Skin epidermis (tissue), 12 donors: ENCODE measurements at regions not wholly inside any gene's neighbourhood (a gene's known extent, or its start where the extent isn't known, plus 50 kb on each side); places are given as distances from the start of the nearest gene placed in this dataset.
"Not testable (repeated sequence)": the region's sequence is repeated elsewhere in the genome, so short reads cannot be mapped to it uniquely, and the experiment has no call there.

Source experiments
- H3K27ac ChIP-seq, 21 experiments: fragments of 200-600 bp; sonication (generic) in 11 of 21; one replicate each; pipeline ENCODE4 v1.5.0; 2020; ENCODE audit warnings: mild to moderate bottlenecking in 3 of 21, inconsistent platforms in 2 of 21, moderate library complexity in 2 of 21
- H3K4me3 ChIP-seq, 7 experiments: fragments of 200-600 bp; sonication (generic) in 2 of 7; one replicate each; pipeline ENCODE4 v1.5.0; 2020; ENCODE audit warnings: inconsistent platforms in 2 of 7, mild to moderate bottlenecking in 2 of 7, moderate library complexity in 1 of 7

DNA sequence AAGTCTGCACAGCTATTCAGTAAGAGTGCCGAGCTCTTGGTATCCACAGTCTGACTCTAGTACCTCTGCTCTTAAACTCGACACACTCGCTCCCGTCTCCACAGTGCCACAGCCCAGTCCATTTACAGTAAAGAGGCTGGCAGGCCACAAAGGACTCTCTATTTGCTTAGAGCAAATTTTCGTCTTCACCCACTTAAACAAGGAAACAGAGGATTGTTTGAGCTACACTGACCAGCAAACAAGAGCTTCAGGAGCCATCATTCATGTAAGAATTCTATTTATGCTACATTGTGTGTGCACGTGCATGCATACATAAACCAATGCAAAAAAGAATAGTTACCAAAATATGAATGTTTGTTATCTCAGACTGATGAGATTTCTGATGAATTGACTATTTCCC, 290.2 kb downstream of the USP46 start:
- no peak overlapping the region for H3K27ac ChIP-seq
- H3K4me3 ChIP-seq = no peak overlapping the region

GRCh38 chr4:52369649-52370048, 289.5 kb downstream of the USP46 start:
- Histone ChIP-seq H3K4me3 (no peak overlapping the region), H3K27ac (no peak overlapping the region)

DNA sequence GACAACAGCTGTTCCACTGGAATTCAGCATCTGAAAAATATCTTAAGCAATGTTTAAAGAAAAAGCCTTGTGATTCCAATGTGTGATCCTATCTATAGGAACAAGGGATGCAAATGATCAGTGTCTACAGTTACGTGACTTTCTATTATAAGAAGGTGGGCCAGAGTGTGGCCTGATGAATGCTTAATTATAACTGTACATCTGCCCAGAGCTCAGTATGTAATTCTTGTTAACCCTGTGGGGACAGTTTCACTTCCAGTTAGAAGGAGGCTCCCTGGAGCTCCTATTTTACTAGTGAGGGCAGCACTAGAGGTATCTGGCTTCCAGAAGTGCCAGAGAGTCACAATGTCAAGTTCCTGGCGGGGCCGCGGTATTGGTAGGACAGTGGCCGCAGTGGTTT, 288.5 kb downstream of the USP46 start:
- no peak overlapping the region for H3K27ac ChIP-seq
- H3K4me3 ChIP-seq = no peak overlapping the region

GRCh38 chr4:52371841-52372240, 287.3 kb downstream of the USP46 start:
- no peak overlapping the region for H3K4me3 ChIP-seq
- no peak overlapping the region for H3K27ac ChIP-seq

- H3K4me3 ChIP-seq = no peak overlapping the region
- no peak overlapping the region for H3K27ac ChIP-seq
These were observed 286.8 kb downstream of the USP46 start for GRCh38 chr4:52372269-52372668.

- H3K4me3 ChIP-seq = no peak overlapping the region
- no peak overlapping the region for H3K27ac ChIP-seq
These were observed 286.4 kb downstream of the USP46 start for GRCh38 chr4:52372747-52373146.

- no peak overlapping the region for H3K4me3 ChIP-seq
- H3K27ac ChIP-seq = no peak overlapping the region
These were observed 285.5 kb downstream of the USP46 start for GRCh38 chr4:52373650-52374049.

DNA sequence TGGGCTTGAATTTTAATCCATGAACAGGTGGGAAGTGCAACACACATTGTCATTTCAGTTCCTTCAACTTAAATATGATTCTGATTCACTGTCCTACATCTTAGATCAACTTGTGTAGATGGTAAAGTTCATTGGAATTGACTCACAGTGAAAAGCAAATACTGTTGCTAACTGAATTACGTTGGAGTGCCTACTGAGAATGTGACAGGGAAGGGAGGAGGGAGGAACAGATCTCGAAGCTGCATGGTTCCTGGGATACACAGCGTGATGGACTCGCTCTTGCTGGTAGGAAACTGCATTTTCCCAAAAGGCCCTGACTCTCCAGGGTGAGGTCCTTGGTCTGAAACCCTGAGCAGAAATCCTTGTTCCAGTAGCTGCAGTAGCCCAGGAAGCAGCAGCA, 284.2 kb downstream of the USP46 start:
- no peak overlapping the region for H3K27ac ChIP-seq

GRCh38 chr4:52376132-52376704, 282.9 kb downstream of the USP46 start:
- Histone ChIP-seq H3K27ac (no peak overlapping the region), H3K4me3 (no peak overlapping the region)

More for the DNA sequence above, 284.2 kb downstream of the USP46 start:
- no peak overlapping the region for H3K4me3 ChIP-seq

DNA sequence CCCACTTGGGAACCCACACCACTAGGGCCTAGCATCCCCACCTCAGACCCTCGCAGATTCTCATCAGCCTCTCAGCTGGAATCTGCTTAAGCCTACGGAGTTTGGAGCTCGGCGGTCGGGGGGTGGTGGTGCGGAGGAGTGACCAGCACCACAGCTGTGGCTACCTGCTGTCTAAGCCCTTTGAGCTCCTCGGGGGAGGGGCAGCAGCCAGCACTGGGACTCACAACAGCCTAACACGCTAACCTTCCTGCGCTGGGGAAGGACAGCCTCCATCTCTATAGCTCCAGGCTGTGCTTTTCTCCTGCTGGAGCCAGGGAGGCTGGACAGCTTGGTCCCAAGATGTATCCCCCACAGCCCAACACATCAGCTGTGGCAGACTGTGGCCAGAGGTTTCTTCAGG, 281.5 kb downstream of the USP46 start:
- no peak overlapping the region for H3K4me3 ChIP-seq
- H3K27ac ChIP-seq = no peak overlapping the region

GRCh38 chr4:52407545-52407944, 251.6 kb downstream of the USP46 start:
- Histone ChIP-seq H3K27ac (no peak overlapping the region), H3K4me3 (no peak overlapping the region)

DNA sequence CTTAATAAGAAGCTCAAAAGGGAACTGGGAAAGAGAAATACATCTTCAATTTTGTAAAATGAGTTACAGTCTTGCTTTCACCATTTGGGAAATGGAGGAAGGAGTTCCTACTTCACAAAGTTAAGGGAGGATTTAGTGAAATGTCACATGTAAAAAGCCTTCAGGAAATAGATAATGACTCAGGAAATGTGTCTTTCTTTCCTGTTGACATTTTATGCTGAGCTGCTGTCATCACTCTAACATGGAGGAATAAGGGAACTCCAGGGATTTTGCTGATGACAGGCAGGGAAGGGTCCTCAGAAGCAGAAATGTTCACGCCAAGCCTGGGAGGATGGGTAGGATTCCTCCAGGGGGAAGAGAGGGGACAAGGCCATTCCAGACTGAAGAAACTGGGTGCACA, 251.1 kb downstream of the USP46 start:
- Histone ChIP-seq H3K4me3 (no peak overlapping the region), H3K27ac (no peak overlapping the region)

GRCh38 chr4:52408471-52408870, 250.6 kb downstream of the USP46 start:
- no peak overlapping the region for H3K27ac ChIP-seq
- H3K4me3 ChIP-seq = no peak overlapping the region

- not testable (repeated sequence) for H3K27ac ChIP-seq, H3K4me3 ChIP-seq
These were observed 249.3 kb downstream of the USP46 start for GRCh38 chr4:52409766-52410165.

GRCh38 chr4:52410971-52411370, 248.1 kb downstream of the USP46 start:
- Histone ChIP-seq H3K4me3 (no peak overlapping the region), H3K27ac (no peak overlapping the region)

- no peak overlapping the region for H3K27ac ChIP-seq
- no peak overlapping the region for H3K4me3 ChIP-seq
These were observed 238.8 kb downstream of the USP46 start for GRCh38 chr4:52420330-52420729.

DNA sequence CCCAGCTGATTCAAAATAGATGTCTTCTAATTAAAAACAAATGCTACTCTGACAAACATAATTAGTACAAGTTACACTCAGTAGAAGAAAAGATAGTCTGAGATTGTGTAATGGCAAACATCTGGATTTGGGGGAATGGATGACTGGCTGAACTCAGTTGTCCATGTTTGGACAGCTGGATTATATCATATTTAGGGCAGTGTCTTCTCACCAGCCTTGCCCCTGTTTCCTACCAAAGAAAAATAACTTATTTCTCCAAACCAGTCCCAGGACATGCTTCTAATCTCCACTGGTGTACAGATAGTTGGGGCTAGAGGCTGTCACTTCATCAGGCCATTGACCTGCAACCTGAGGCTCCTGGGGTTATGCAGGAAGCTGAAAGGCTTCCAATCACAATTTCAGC, 237.3 kb downstream of the USP46 start:
- H3K27ac ChIP-seq = no peak overlapping the region
- H3K4me3 ChIP-seq = no peak overlapping the region

- no peak overlapping the region for H3K4me3 ChIP-seq
These were observed 235.1 kb downstream of the USP46 start for GRCh38 chr4:52423967-52424366.

DNA sequence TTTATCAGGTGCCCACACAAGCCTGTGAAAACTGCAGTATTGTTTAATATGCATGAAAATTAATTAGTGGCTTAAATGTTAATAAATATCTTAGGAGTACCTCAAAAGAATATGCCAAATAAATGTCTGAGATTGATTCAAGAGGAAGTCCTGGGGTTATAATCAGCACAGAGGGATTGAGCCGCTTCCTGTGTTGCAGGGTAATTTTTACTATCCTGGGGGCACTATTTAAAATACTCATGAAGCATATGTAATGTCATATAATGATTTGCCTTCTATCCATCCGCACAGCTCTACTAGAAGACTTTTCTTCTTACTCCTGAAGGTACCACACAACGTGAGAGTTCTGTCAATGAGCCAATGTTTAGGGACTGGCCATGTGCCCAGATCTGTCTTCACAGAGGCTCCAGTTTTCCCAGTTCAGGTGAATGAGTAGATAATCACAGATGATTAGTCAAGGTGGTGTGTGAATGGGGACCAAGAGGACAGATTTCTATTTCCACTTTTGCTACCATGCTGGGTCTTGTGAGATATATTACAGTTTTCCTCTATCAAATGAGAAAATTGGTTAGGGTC, 233.3 kb downstream of the USP46 start:
- no peak overlapping the region for H3K27ac ChIP-seq

More at GRCh38 chr4:52423967-52424366, 235.1 kb downstream of the USP46 start:
- no peak overlapping the region for H3K27ac ChIP-seq

GRCh38 chr4:52431410-52431809, 227.7 kb downstream of the USP46 start:
- H3K27ac ChIP-seq = no peak overlapping the region
- no peak overlapping the region for H3K4me3 ChIP-seq

More for the DNA sequence above, 233.3 kb downstream of the USP46 start:
- no peak overlapping the region for H3K4me3 ChIP-seq

DNA sequence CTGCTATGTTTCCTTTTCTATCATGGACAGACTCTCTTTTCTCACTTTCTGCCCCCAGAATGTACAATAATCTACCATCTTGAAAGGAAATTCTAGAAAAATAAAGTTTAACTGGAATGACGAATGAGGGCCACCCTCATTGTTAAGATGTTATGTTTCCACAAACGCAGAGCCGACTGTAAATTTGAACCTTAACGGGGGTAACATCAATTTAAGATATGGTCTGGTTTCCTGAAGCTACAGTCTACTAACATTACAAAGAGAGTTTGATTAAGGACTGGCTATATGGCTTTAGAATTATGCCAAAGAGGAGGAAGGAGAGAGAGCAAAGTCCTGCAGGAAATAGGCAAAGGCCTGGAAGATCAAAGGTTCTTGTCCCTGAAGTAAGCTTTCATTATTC, 227.2 kb downstream of the USP46 start:
- no peak overlapping the region for H3K4me3 ChIP-seq

DNA sequence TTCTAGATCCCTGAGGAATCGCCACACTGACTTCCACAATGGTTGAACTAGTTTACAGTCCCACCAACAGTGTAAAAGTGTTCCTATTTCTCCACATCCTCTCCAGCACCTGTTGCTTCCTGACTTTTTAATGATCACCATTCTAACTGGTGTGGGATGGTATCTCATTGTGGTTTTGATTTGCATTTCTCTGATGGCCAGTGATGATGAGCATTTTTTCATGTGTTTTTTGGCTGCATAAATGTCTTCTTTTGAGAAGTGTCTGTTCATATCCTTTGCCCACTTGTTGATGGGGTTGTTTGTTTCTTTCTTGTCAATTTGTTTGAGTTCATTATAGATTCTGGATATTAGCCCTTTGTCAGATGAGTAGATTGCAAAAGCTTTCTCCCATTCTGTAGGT, 216.6 kb downstream of the USP46 start:
- not testable (repeated sequence) for H3K4me3 ChIP-seq, H3K27ac ChIP-seq

More for the DNA sequence above, 227.2 kb downstream of the USP46 start:
- H3K27ac ChIP-seq = no peak overlapping the region
